Panc1 (cell line): ENCODE measurements at regions not wholly inside any gene's neighbourhood (a gene's known extent, or its start where the extent isn't known, plus 50 kb on each side); places are given as distances from the start of the nearest gene placed in this dataset.

ENCODE experiments used
- ATAC-seq: fragments of 200-7000 bp; cut with Tn5 transposase; 2 replicates; pipeline ENCODE4 v1.9.1; 2020; ENCODE audit warnings: mild to moderate bottlenecking, moderate library complexity
- BruUV-seq: library from RNA; stranded (reverse); fragments of 400-500 nt; replicated peaks from 2 replicates; lab custom pipeline; 2021; lab: Mats Ljungman, UMichigan
- CTCF ChIA-PET: fragments of 300-600 bp; sonication (Branson Sonifier 250); formaldehyde crosslinking; loops from one replicate; lab custom pipeline; 2022; ENCODE audit warnings: antibody characterized with exemption; lab: Charles Lee
- POLR2A ChIA-PET: fragments of 300-600 bp; sonication (Branson Sonifier 250); formaldehyde crosslinking; loops from one replicate; lab custom pipeline; 2022; ENCODE audit warnings: antibody characterized with exemption; lab: Charles Lee
- DNase-seq: peaks from one replicate; pipeline ENCODE4 v3.0.0-alpha.2; 2010; ENCODE audit warnings: low read depth, low spot score
- H3K27ac ChIP-seq: 2 replicates; pipeline ENCODE4 v1.5.1; 2011; ENCODE audit warnings: mild to moderate bottlenecking, low read length, inconsistent platforms
- H3K27me3 ChIP-seq: fragments of 200-500 bp; sonication (Bioruptor generic); 2 replicates; pipeline ENCODE4 v1.6.0; 2014; ENCODE audit warnings: low read length, inconsistent platforms; ENCODE audit not compliant: control insufficient read depth, insufficient read depth
- H3K36me3 ChIP-seq: fragments of 200-500 bp; sonication (Bioruptor generic); 2 replicates; pipeline ENCODE4 v1.5.1; 2014; ENCODE audit warnings: inconsistent platforms, mild to moderate bottlenecking, low read length, moderate library complexity; ENCODE audit not compliant: control insufficient read depth, insufficient read depth
- H3K4me1 ChIP-seq: 2 replicates; pipeline ENCODE4 v1.5.1; 2011; ENCODE audit warnings: inconsistent platforms, mild to moderate bottlenecking, low read length, moderate library complexity; ENCODE audit not compliant: control insufficient read depth, insufficient read depth
- H3K4me3 ChIP-seq, 2 experiments: 2 replicates each; pipeline ENCODE4 v1.5.1; 2011 to 2012; ENCODE audit warnings: low read depth in 2 of 2, low read length in 2 of 2, mild to moderate bottlenecking in 2 of 2, inconsistent platforms in 1 of 2, moderate library complexity in 1 of 2
- H3K9me3 ChIP-seq: fragments of 200-500 bp; sonication (Bioruptor generic); 2 replicates; pipeline ENCODE4 v1.5.1; 2014; ENCODE audit warnings: low read depth, mild to moderate bottlenecking, inconsistent platforms, low read length, moderate library complexity; ENCODE audit not compliant: control insufficient read depth, insufficient read depth
- POLR2AphosphoS5 ChIP-seq: IDR thresholded peaks from 2 replicates; pipeline ENCODE4 v1.6.1; 2012; ENCODE audit warnings: mild to moderate bottlenecking, low read depth, low read length, moderate library complexity
- SIN3A ChIP-seq: IDR thresholded peaks from 2 replicates; pipeline ENCODE4 v1.6.1; 2012; ENCODE audit warnings: low read depth, mild to moderate bottlenecking, low read length, moderate library complexity, borderline replicate concordance; ENCODE audit not compliant: insufficient read depth
- TCF7L2 ChIP-seq: IDR thresholded peaks from 2 replicates; pipeline ENCODE4 v1.6.1; 2011; ENCODE audit warnings: mild to moderate bottlenecking, low read depth, low read length, inconsistent platforms
- in situ Hi-C: cut with HindIII; loops from 2 replicates; pipeline ENCODE4 v1.10.0; 2016; ENCODE audit warnings: low sequenced_read_pairs, low pct_unique_long_range_greater_than_20kb
- intact Hi-C: fragments of 100-400 bp; cut with micrococcal nuclease; formaldehyde crosslinking; loops from one replicate; pipeline ENCODE4 v1.10.0; 2022; ENCODE audit not compliant: unreplicated experiment
- TF ChIP-seq, protein P1 (sequence below), 2 experiments: IDR thresholded peaks; 2 replicates each; pipeline ENCODE4 v1.6.1; 2011 to 2012; ENCODE audit warnings: low read depth in 2 of 2, control low read depth in 1 of 2, low read length in 1 of 2, mild to moderate bottlenecking in 1 of 2, moderate library complexity in 1 of 2; ENCODE audit not compliant: insufficient read depth in 1 of 2
- TF ChIP-seq, protein P2 (sequence below): fragments of 450-650 bp; IDR thresholded peaks from 2 replicates; pipeline ENCODE4 v1.5.1; 2017; ENCODE audit warnings: mild to moderate bottlenecking

DNA sequence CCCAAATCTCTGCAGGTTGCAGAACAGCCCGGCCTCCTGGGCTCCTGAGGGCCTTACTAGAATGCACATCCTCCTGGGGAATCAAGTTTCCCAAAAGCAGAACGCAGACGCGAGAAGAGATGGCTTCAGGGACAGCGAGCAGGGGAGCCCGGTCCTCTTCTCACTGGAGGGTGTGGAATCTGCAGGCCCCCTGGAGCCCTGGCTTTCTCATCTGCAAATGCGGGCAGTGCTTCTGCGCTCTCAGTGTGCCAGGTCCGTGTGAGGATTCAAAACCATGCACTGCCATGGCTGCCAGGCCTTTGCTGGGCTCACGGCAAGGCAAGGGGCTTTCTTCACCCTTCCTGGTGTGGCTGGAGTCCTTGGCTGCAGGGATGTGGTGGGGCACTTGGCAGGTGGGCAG is 330.9 kb upstream of the MKI67 start:
- Histone ChIP-seq H3K27me3 (no peaks in the 10 kb centered on the region), H3K36me3 (no peaks in the 10 kb centered on the region), H3K4me1 (no peaks in the 10 kb centered on the region), H3K4me3 (no peak overlapping the region), H3K27ac (no peak overlapping the region), H3K9me3 (no peaks in the 10 kb centered on the region)
- intact Hi-C loops, result no loop called here
- TF ChIP-seq, protein P1, sequence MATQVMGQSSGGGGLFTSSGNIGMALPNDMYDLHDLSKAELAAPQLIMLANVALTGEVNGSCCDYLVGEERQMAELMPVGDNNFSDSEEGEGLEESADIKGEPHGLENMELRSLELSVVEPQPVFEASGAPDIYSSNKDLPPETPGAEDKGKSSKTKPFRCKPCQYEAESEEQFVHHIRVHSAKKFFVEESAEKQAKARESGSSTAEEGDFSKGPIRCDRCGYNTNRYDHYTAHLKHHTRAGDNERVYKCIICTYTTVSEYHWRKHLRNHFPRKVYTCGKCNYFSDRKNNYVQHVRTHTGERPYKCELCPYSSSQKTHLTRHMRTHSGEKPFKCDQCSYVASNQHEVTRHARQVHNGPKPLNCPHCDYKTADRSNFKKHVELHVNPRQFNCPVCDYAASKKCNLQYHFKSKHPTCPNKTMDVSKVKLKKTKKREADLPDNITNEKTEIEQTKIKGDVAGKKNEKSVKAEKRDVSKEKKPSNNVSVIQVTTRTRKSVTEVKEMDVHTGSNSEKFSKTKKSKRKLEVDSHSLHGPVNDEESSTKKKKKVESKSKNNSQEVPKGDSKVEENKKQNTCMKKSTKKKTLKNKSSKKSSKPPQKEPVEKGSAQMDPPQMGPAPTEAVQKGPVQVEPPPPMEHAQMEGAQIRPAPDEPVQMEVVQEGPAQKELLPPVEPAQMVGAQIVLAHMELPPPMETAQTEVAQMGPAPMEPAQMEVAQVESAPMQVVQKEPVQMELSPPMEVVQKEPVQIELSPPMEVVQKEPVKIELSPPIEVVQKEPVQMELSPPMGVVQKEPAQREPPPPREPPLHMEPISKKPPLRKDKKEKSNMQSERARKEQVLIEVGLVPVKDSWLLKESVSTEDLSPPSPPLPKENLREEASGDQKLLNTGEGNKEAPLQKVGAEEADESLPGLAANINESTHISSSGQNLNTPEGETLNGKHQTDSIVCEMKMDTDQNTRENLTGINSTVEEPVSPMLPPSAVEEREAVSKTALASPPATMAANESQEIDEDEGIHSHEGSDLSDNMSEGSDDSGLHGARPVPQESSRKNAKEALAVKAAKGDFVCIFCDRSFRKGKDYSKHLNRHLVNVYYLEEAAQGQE (IDR thresholded peaks at IDR 0.05; ENCODE audit: insufficient read depth in 1 of 2, low read depth in 2 of 2, low read length in 1 of 2), result no peak
- TF ChIP-seq SIN3A (no peak), POLR2AphosphoS5 (no peak), TCF7L2 (no peak)
- TF ChIP-seq, protein P2, sequence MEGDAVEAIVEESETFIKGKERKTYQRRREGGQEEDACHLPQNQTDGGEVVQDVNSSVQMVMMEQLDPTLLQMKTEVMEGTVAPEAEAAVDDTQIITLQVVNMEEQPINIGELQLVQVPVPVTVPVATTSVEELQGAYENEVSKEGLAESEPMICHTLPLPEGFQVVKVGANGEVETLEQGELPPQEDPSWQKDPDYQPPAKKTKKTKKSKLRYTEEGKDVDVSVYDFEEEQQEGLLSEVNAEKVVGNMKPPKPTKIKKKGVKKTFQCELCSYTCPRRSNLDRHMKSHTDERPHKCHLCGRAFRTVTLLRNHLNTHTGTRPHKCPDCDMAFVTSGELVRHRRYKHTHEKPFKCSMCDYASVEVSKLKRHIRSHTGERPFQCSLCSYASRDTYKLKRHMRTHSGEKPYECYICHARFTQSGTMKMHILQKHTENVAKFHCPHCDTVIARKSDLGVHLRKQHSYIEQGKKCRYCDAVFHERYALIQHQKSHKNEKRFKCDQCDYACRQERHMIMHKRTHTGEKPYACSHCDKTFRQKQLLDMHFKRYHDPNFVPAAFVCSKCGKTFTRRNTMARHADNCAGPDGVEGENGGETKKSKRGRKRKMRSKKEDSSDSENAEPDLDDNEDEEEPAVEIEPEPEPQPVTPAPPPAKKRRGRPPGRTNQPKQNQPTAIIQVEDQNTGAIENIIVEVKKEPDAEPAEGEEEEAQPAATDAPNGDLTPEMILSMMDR, result no peak
- no peak for DNase-seq
- BruUV-seq, result no TSS peak
- CTCF ChIA-PET, result no interaction called here
- in situ Hi-C loops, result no loop called here
- POLR2A ChIA-PET, result no interaction called here
- ATAC-seq, result no peak

DNA sequence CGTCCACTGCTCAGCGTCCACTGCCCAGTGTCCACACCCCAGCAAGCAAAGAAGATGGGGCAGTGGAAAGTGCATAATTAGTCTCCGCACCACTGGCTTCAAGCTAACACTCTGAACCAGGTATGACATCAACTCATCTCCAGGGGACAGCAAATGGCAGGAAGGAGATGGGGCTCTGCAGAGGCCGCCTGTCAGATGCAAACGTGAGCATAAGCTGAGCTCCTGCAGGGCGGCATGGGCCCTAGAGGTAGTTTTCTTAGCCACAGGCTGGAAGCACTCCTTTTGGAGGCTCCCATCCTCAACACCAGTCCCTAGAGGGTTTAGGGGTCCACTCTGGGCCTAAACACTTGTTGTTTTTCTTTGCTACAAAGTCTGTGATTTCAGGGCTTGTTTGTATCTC is 335.8 kb upstream of the MKI67 start:
- TF ChIP-seq SIN3A, result no peak
- TF ChIP-seq, protein P2, result no peak
- no peak for TF ChIP-seq TCF7L2
- TF ChIP-seq, protein P1 (IDR thresholded peaks at IDR 0.05; ENCODE audit: insufficient read depth in 1 of 2, low read depth in 2 of 2, low read length in 1 of 2), result no peak
- TF ChIP-seq POLR2AphosphoS5, result no peak
- Histone ChIP-seq H3K36me3 (no peaks in the 10 kb centered on the region), H3K4me3 (no peak overlapping the region), H3K27ac (no peak overlapping the region), H3K9me3 (no peaks in the 10 kb centered on the region), H3K27me3 (no peaks in the 10 kb centered on the region; the same call in 1 of the 2 replicates), H3K4me1 (no peaks in the 10 kb centered on the region)
- BruUV-seq, result no TSS peak
- in situ Hi-C loops (no loop called here), intact Hi-C loops (no loop called here)
- ChIA-PET POLR2A (no interaction called here), CTCF (no interaction called here)
- no peak for DNase-seq
- no peak for ATAC-seq
